Embryonic facial prominence (tissue), 1 donor: ENCODE measurements at regions not wholly inside any gene's neighbourhood (a gene's known extent, or its start where the extent isn't known, plus 50 kb on each side); places are given as distances from the start of the nearest gene placed in this dataset.
A peak's percentile ranks its signal among the peaks of the same experiment; 100 is the strongest.
"Not testable (repeated sequence)": the region's sequence is repeated elsewhere in the genome, so short reads cannot be mapped to it uniquely, and the experiment has no call there.

Source experiments
- DNase-seq: peaks from one replicate; pipeline ENCODE4 v3.0.0-alpha.2; 2016; ENCODE audit errors: extremely low spot score

- no peak for DNase-seq
Observed at GRCh38 chr6:23747239-23747638, 378.8 kb upstream of the NRSN1 start.

GRCh38 chr6:23752414-23752813 is 373.6 kb upstream of the NRSN1 start:
- no peak for DNase-seq

GRCh38 chr6:23754197-23754596 is 371.8 kb upstream of the NRSN1 start:
- DNase-seq, result no peak

GRCh38 chr6:23775127-23775526 is 350.9 kb upstream of the NRSN1 start:
- no peak for DNase-seq

- no peak for DNase-seq
Observed at GRCh38 chr6:23783901-23784300, 342.1 kb upstream of the NRSN1 start.

- DNase-seq, result peak; percentile 40
Observed at GRCh38 chr6:23784301-23784919, 341.6 kb upstream of the NRSN1 start.

GRCh38 chr6:23790756-23791155 is 335.3 kb upstream of the NRSN1 start:
- no peak for DNase-seq

GRCh38 chr6:23797041-23797440 is 329.0 kb upstream of the NRSN1 start:
- DNase-seq, result no peak

GRCh38 chr6:23804289-23804688 is 321.7 kb upstream of the NRSN1 start:
- not testable (repeated sequence) for DNase-seq

- DNase-seq, result not testable (repeated sequence)
Observed at GRCh38 chr6:23821141-23821540, 304.9 kb upstream of the NRSN1 start.

- DNase-seq, result no peak
Observed at GRCh38 chr6:23823421-23823820, 302.6 kb upstream of the NRSN1 start.

- no peak for DNase-seq
Observed at GRCh38 chr6:23826572-23826971, 299.4 kb upstream of the NRSN1 start.

- DNase-seq, result no peak
Observed at GRCh38 chr6:23828861-23829260, 297.2 kb upstream of the NRSN1 start.

GRCh38 chr6:23841116-23841515 is 284.9 kb upstream of the NRSN1 start:
- DNase-seq, result no peak

- DNase-seq, result no peak
Observed at GRCh38 chr6:23842760-23843159, 283.3 kb upstream of the NRSN1 start.

- no peak for DNase-seq
Observed at GRCh38 chr6:23851522-23851921, 274.5 kb upstream of the NRSN1 start.

GRCh38 chr6:23853566-23854133 is 272.4 kb upstream of the NRSN1 start:
- DNase-seq, result not testable (repeated sequence)

- DNase-seq, result not testable (repeated sequence)
Observed at GRCh38 chr6:23854154-23854553, 271.9 kb upstream of the NRSN1 start.

GRCh38 chr6:23855497-23856116 is 270.4 kb upstream of the NRSN1 start:
- no peak for DNase-seq

GRCh38 chr6:23870496-23870895 is 255.5 kb upstream of the NRSN1 start:
- no peak for DNase-seq

- DNase-seq, result no peak
Observed at GRCh38 chr6:23873161-23873560, 252.9 kb upstream of the NRSN1 start.

- no peak for DNase-seq
Observed at GRCh38 chr6:23875006-23875405, 251.0 kb upstream of the NRSN1 start.

GRCh38 chr6:23879816-23880215 is 246.2 kb upstream of the NRSN1 start:
- no peak for DNase-seq
